ENCODE measurements at regions not wholly inside any gene's neighbourhood (a gene's known extent, or its start where the extent isn't known, plus 50 kb on each side); places are given as distances from the start of the nearest gene placed in this dataset.

DNA sequence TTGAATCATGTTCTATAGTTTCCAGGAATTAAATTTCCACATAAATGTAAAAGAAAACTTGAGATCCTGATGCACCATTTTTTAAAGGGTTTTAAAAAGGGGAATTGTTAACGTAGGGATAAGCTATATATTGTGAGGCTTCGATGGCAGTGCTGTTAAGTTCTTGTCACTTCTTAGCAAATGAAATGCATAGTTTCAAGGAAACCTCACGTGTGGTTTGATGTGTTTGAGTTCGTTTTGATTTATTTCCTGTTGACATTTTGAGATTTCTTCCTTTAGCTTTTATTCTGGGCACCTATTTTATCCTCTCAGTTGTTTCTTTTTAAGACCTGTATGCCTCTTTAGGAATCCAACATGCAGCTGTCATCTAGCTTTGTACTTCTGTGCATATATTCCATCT lies 301.0 kb downstream of the DOCK8 start:
- TF ChIP-seq HDGF (IDR thresholded peaks at IDR 0.05; ENCODE audit: borderline replicate concordance) (no peak), ELF4 (IDR thresholded peaks at IDR 0.05) (no peak)

Data from HEK293T (cell line).